VCaP (cell line): ENCODE measurements at regions not wholly inside any gene's neighbourhood (a gene's known extent, or its start where the extent isn't known, plus 50 kb on each side); places are given as distances from the start of the nearest gene placed in this dataset.

Source experiments
- H3K27ac ChIP-seq: fragments of 450-650 bp; 2 replicates; pipeline ENCODE4 v1.5.1; 2017
- CTCF ChIP-seq: fragments of 450-650 bp; conservative IDR thresholded peaks from 2 replicates; pipeline ENCODE4 v1.5.1; 2017; ENCODE audit warnings: mild to moderate bottlenecking, moderate library complexity

GRCh38 chr17:36682773-36683172, 81.4 kb downstream of the MRM1 start:
- no peak overlapping the region for H3K27ac ChIP-seq
- TF ChIP-seq CTCF = no peak

GRCh38 chr17:36683387-36683786, 82.0 kb downstream of the MRM1 start:
- TF ChIP-seq CTCF = no peak
- no peak overlapping the region for H3K27ac ChIP-seq

GRCh38 chr17:36684134-36684533, 82.8 kb downstream of the MRM1 start:
- no peak overlapping the region for H3K27ac ChIP-seq
- no peak for TF ChIP-seq CTCF

- no peak overlapping the region for H3K27ac ChIP-seq
- TF ChIP-seq CTCF = no peak
Measured at GRCh38 chr17:36686123-36686669, 84.8 kb downstream of the MRM1 start.

- no peak for TF ChIP-seq CTCF
- H3K27ac ChIP-seq = no peak overlapping the region
Measured at GRCh38 chr17:36687736-36688135, 86.4 kb downstream of the MRM1 start.

- no peak overlapping the region for H3K27ac ChIP-seq
- TF ChIP-seq CTCF = no peak
Measured at GRCh38 chr17:36689089-36689667, 87.8 kb downstream of the MRM1 start.

- no peak for TF ChIP-seq CTCF
- no peak overlapping the region for H3K27ac ChIP-seq
Measured at GRCh38 chr17:36690190-36690589, 88.8 kb downstream of the MRM1 start.
